Skin of body (tissue), 1 donor: ENCODE measurements at regions not wholly inside any gene's neighbourhood (a gene's known extent, or its start where the extent isn't known, plus 50 kb on each side); places are given as distances from the start of the nearest gene placed in this dataset.

ENCODE experiments used
- DNase-seq: peaks from one replicate; lab custom pipeline; 2025; lab: John Stamatoyannopoulos, UW

- no peak for DNase-seq
Observed at GRCh38 chr1:199096591-199096990, 457.8 kb downstream of the PTPRC start.

DNA sequence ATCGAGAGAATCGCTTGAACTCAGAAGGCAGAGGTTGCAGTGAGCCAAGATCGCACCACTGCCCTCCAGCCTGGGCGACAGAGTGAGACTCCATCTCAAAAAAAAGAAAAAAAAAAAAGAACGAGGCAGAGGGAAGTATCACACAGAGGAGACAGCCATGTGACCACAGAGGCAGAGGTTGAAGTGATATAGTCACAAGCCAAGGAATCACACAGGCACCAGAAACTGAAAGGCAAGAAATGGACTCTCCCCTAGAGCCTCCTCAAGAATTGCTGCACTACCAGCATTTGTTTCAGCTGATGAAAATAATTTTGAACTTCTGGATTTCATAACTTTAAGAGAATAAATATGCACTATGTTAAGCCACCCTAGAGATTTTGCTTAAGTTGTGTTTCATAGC is 459.6 kb downstream of the PTPRC start:
- no peak for DNase-seq

GRCh38 chr1:199101139-199101538 is 462.3 kb downstream of the PTPRC start:
- DNase-seq = no peak

GRCh38 chr1:199101635-199102034 is 462.8 kb downstream of the PTPRC start:
- no peak for DNase-seq

GRCh38 chr1:199102239-199102638 is 463.4 kb downstream of the PTPRC start:
- DNase-seq = no peak

DNA sequence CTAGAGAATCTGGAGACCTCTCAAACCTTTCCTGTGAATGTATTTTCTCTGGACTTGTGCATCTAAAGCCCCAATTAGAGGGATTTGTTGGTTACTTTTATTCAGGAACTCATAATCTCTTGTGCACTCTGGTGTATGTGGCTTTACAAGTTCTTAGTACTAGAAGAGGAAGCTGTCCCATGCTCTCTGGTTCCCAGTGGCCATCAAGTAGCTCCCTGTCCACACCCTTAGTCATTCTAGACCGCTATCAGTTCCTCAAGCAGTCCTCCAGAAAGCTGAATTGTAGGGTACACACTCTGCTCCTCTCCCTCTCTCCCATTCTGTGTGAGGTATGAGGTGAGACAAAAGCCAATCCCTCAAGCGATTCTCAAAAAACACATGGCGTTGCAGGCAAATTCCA is 470.3 kb downstream of the PTPRC start:
- no peak for DNase-seq

DNA sequence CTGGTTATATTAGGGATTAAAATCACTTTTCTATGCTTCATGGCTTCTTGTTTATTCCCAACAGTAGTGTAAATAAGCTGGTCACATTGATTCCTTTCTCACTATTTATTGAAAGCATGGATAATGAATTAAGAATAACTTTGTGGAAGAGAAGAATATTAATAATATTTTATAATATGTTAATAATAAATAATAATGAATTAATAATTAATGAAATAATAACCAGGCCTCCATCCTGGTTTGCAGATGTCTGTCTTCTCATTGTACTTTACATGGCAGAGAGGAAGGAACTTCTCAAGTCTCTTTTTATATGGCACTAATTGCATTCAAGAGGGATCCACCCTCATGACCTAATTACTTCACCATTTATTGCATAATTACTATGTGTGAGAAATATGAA is 473.5 kb downstream of the PTPRC start:
- no peak for DNase-seq

DNA sequence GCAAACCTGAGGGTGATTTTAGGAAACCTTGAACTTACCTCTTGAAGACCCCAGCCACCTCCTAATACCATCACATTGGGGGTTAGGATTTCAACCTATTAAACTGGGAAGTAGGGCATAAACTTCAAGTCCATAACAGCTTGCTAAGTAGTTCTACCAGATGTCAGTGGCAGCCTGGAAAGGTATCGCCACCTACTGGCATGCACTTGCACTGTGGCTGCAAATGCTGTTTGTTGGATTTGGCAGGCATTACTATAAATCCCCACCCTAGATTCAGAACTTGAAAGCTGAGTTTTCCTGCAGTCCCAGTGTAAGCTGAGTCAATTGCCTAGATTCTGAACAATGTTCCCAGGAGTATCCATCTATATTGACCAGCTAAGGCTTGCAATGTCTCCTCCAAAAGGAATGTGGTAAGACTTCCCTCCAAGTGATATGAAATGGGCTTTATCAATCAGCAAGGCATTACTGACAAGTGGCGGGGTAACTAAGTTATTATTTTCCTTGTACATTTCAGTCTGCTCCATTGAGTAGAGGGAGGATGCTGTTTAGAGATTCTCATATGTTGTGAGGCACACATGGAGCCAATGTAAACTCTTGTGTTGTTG is 474.5 kb downstream of the PTPRC start:
- DNase-seq = no peak

- no peak for DNase-seq
Observed at GRCh38 chr1:199116488-199116887, 477.6 kb downstream of the PTPRC start.

DNA sequence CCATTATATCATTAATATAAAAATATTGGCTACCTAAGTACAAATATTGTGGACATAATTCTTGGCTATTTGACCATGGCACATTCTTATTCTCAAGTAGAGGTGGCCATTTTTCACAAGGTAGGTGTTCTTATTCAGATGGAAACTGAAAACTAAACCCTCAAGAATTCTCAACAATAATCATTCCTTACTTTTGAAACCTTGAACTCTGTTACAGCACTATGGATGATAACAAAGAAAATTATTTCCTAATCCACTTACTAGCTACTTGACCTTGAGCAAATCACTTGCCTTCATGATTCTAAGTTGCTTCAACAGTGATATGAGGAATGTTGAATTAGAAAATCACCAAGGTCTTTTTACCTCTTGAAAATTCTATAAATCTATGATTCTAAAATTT is 482.2 kb downstream of the PTPRC start:
- DNase-seq = no peak

GRCh38 chr1:199122085-199122484 is 483.2 kb downstream of the PTPRC start:
- DNase-seq = no peak

DNA sequence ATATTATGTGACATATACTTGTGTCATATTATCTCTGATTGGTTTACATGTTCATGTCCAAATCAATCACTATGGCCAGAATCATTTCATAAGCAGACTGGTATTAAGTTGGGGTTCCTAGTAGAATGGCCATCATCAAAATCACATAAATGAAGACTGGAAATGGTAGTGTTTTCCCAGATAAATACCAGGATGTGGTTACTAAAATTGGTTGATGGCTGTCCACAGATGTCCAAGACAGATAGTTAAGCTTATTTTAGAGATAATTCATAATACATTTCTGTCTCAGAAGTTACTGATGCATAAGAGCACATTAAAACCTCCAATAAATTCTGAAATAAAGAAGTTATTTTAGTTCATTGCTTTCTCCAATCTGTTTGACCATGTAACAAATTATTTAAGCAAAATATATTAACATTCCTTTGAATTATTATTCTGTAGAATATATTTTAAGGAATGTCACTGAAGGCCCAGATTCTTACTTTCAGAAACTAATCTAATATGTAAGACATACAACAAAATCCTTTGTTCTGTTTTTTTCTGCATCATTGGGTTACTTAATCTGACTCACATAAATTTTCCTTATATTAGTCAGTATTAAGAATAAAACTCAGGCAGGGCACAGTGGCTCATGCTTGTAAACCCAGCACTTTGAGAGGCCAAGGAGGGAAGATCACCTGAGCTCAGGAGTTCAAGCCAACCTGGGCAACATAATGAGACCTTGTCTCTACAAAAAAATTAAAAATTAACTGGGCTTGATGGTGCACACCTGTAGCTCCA is 483.9 kb downstream of the PTPRC start:
- DNase-seq = no peak

GRCh38 chr1:199123615-199124014 is 484.8 kb downstream of the PTPRC start:
- no peak for DNase-seq

DNA sequence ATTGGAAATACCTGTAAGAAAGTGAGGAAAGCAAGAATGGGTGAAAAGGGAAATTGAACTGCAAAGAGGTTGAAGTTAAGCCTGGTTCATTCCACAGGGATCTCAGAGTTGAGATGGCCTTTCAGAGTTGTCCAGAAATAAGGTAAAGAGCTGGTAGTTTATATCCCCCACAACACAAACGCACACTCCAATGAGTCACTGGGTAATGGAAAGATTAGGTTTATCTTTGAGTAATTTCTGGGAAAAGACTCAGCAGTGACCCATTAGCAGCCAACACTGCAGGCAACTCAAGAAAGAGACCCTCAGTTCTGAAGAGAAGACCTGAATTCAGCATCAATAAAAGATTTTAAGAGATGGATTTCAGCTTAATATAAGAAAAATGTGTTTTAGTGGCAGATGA is 485.5 kb downstream of the PTPRC start:
- DNase-seq = no peak

DNA sequence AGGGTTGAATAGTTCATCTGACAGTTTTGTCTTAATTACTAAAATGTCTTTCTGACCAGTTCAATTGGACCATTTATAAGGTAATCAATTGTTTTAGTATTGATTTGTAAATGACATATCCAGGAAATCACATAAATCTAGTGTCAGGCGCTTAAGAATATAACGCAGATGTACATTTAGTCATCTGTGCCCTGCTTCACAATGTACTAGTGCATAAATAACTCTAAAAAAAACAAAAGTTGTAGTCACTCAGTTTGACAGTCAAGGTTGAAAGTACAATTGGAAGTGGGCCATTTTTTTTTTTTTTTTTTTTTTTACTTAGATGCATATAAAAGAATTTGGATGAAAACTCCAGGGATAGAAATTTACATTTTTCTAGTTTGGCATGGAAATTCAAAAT is 490.4 kb downstream of the PTPRC start:
- no peak for DNase-seq

GRCh38 chr1:199132006-199132405 is 493.2 kb downstream of the PTPRC start:
- DNase-seq = no peak

DNA sequence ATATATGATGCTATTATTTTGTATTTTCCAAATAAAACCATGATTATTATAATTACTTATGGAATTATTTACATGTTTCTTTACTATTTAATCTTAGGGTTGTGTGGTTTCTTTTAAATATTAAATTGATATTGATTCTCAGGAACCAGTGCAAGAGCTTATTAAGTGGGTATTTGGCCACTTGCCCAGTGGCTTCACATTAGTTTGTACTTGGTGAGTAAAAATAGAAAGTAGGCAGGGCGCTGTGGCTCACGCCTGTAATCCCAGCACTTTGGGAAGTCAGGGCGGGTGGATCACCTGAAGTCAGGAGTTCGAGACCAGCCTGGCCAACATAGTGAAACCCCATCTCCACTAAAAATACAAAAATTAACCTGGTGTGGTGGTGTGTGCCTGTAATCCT is 497.1 kb downstream of the PTPRC start:
- no peak for DNase-seq

DNA sequence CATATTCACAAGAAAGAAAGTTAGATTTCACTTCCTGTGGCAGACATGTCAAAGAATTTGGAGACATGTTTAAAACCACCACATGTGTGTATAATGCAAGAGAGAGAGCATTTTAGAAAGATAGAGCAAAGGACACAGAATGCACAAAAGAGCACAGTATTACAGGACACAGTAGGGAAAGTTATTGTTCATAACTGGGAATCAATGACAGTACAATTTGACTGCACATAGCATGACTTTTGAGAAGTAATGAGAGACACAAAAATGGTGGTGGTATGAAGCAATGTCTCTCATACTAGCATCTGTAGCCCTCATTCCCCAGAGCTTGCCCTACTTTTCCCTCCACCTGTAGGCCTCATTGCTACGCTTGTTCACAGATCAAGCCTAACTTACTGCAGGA is 499.2 kb downstream of the PTPRC start:
- no peak for DNase-seq

DNA sequence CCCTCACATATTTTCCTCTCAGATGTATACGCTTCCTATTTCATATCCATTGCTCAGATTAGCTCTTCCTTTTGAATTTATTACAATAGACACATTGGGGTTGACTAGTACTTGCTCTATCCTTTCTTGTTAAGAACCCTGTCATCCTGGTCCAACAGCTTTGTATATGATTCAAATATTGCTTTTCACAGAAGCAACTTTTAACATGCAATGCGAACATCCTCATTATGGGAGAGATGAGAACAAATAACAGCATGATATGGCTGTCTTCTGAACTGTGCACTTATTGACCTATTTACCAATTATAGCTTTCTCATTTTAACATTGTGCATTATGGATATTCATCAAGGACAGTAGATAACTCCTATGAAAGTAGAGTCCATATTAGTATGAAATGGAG is 510.8 kb downstream of the PTPRC start:
- no peak for DNase-seq

GRCh38 chr1:199150756-199151155 is 511.9 kb downstream of the PTPRC start:
- no peak for DNase-seq

- DNase-seq = no peak
Observed at GRCh38 chr1:199151634-199152425, 513.0 kb downstream of the PTPRC start.

GRCh38 chr1:199152676-199153075 is 513.8 kb downstream of the PTPRC start:
- DNase-seq = no peak
